ENCODE measurements at regions not wholly inside any gene's neighbourhood (a gene's known extent, or its start where the extent isn't known, plus 50 kb on each side); places are given as distances from the start of the nearest gene placed in this dataset.
A peak's percentile ranks its signal among the peaks of the same experiment; 100 is the strongest.
"Not testable (repeated sequence)": the region's sequence is repeated elsewhere in the genome, so short reads cannot be mapped to it uniquely, and the experiment has no call there.

DNA sequence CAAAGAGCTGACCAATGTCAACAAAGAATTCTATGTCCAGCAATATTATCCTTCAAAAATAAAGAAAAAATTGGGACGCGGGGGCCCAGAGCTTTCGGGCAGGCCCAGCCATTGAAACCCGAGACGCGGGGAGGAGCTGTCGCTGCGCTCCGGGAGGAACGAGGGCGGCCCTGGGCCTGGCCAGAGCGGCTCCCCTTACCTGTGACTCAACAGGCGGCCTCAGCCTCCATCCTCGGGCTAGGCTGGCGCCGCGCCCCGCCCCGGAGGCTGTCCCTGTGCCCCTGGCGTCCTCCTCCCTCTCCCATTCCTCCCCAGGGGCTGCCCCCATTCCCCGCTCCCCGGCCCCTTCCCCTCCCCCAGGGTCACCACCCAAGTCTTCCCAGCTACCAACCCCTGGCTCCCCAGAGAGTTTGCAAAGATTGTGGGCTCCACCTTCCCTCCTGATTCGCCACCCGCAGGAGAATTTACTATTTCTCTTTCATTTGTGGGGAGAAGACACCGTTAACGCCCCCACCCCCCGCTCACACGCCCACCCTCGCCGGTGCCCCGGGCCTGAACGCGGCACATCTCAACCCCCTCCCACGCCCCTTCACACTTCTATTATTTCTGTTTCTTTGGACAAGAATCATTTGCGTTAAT, 127.9 kb downstream of the ARRDC4 start:
- not testable (repeated sequence) for DNase-seq

- not testable (repeated sequence) for DNase-seq
These were observed 128.8 kb downstream of the ARRDC4 start for GRCh38 chr15:98089352-98089751.

DNA sequence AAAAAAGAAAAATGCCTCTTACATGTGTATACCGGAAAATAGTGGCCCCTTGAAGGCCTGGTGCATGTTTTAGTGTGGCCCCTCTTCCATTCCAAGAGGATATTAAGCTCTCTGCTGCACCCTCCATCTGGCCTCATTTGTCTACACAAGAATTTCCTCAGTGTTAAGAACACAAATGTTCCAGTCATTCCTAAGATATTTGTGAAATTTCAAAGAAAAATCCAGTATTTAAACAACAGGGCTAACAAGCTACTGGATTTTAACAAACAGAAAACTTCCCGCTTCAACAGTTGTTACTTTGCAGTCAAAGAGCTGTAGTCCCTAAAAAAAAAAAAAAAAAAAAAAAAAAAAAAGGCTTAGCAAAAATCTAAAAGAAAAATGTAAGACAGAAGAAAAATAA, 137.5 kb downstream of the ARRDC4 start:
- not testable (repeated sequence) for DNase-seq

GRCh38 chr15:98100606-98101005, 140.1 kb downstream of the ARRDC4 start:
- DNase-seq = not testable (repeated sequence)

GRCh38 chr15:98103570-98103969, 143.1 kb downstream of the ARRDC4 start:
- no peak for DNase-seq

DNA sequence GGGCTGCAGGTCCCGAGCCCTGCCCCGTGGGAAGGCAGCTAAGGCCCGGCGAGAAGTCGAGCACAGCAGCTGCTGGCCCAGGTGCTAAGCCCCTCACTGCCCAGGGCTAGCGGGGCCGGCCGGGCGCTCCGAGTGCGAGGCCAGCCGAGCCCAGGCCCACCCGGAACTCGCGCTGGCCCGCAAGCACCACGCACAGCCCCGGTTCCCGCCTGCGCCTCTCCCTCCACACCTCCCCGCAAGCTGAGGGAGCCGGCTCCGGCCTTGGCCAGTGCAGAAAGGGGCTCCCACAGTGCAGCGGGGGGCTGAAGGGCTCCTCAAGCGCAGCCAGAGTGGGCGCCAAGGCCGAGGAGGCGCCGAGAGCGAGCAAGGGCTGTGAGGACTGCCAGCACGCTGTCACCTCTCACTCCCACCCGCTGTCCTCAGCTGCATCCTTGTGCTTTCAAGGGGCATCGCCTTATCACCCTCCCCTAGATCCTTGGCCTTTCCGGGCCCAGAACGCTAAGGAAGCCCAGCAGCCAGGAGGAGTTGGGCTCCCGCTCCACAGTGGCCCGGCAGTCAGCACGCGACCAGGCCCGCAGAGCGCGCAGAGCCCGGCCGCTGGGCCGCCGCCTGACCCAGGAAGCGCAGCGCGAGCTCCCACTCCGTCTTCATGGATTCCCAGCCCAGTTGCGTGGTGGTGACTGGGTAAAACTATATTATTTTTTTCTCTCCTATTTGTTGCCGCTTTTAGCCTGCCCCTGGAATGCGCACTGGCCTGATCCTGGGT, 144.1 kb downstream of the ARRDC4 start:
- not testable (repeated sequence) for DNase-seq

DNA sequence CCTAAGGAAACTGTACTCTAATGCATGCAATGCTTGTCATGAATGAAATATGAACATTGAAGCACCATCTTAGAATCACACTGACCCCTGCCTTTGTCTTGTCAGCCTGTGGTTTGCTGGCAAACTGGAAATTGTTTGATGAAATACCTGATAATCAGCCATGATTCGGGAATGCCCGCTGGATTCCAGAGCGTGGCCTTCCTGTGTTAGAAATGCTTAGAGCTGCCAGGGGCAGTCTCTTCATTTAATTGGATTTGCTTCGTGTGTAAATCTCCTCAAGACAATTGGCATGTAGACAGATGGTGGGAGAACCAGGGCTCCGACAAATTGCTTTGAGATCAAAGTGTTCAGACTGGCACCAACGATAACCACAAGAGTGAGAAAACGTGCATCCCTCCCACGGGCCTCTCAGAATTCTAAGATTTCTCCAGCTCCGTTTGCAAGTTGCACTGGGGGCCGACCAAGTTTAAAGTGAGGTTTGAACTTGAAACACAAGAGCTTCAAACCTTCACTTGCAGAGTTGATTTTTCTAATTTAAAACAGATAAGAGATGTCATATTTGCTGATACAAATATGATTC, 146.2 kb downstream of the ARRDC4 start:
- DNase-seq = not testable (repeated sequence)

- DNase-seq = no peak
These were observed 151.3 kb downstream of the ARRDC4 start for GRCh38 chr15:98111806-98112205.

- peak; percentile 60 for DNase-seq
These were observed 152.8 kb downstream of the ARRDC4 start for GRCh38 chr15:98113327-98113726.

- peak; percentile 26 for DNase-seq
These were observed 160.1 kb downstream of the ARRDC4 start for GRCh38 chr15:98120561-98120960.

GRCh38 chr15:98121536-98121935, 161.0 kb downstream of the ARRDC4 start:
- DNase-seq = peak; percentile 48

- no peak for DNase-seq
These were observed 161.5 kb downstream of the ARRDC4 start for GRCh38 chr15:98121957-98122356.

- DNase-seq = peak; percentile 39
These were observed 162.8 kb downstream of the ARRDC4 start for GRCh38 chr15:98123297-98123696.

- DNase-seq = peak; percentile 80
These were observed 163.3 kb downstream of the ARRDC4 start for GRCh38 chr15:98123834-98124233.

DNA sequence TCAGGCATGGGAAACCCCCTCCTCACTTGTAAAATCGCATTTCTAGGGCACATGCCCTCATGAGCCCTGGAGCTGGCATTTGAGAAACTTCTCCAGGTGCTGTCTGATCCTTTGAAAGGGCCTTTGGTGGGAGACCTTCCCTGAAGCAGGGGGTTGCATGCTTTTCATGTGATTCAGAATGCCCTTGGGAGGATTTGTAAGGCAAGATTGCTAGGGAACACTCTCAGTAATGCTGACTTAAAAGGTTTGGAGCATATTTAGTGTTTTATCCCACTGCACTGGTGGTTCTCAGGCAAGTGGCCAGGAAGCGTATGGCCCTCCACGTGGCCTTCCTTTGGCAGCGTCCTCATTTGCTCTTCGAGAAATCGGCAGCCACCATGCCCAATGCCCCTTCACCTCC, 164.1 kb downstream of the ARRDC4 start:
- DNase-seq = peak; percentile 71

DNA sequence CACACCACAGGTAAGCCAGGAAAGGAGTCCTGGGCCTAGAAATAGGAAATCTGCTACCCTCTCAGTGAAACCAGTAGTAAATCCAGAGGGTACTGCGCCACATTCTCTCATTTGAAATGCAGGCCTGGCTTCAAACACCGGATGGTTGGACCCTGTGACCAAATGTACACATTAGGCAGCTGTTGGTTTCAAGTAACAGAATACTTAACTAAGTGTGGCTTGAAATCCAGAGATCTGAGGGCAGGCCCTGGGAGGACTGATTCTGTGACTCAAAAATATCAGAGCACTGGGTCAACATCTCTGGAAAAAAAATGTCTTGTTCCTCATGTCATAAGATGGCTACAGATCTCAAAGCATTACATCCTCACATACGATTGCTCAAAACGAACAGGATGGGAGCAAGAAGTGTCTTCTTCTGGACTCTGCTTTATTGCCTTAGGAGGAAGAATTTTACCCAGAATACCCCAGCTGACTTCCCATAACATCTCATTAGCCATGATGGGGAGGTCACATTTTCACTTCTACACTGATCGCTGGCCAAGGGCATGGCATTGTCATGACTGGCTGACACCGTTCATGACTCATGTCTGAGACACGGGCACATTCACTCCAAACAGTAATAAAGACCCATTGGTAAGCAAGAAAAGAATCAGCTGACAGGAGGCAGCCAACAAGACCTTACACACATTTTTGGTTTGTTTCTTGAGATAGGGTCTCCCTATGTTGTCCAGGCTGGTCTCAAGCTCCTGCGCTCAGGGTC, 166.0 kb downstream of the ARRDC4 start:
- DNase-seq = peak; percentile 24

DNA sequence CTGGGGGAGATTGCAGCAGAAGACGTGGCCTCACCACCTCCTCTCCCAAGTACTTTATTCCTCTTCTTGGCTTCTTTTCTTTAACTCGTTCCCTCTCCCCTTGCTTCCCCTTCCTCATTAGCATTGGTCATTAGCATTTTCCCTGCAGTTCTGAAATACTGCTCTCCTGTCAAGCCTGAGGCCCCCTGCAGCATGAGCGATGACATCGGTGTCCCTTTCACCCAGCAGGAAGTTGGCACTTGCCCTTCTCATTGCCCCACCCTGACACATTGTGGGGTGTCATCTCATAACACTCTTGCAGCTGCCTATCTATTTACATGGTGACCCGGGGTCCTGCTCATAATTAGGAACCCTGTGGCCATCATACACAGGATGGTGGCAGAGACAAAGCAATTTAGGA, 167.1 kb downstream of the ARRDC4 start:
- DNase-seq = no peak

DNA sequence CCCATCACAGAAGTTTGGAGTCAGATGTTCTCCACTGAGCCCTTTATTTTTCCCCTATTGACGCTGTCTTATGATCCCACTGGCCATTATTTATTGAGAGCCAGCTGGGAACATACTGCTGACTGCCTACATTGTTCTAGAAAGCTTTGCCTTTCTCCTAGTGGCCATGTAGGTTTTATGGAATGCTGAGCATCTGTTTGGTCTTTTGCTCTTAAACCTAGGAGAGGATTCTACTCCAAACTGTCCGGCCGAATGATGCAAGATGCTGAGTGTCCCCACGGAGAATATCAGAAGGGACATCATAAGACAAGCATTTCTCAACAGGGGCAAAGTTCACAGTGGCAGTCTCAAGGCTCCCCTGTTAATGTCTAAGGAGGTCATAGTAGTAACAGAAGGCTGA, 171.4 kb downstream of the ARRDC4 start:
- DNase-seq = no peak

GRCh38 chr15:98134905-98135304, 174.4 kb downstream of the ARRDC4 start:
- DNase-seq = no peak

GRCh38 chr15:98138910-98139309, 178.4 kb downstream of the ARRDC4 start:
- no peak for DNase-seq

DNA sequence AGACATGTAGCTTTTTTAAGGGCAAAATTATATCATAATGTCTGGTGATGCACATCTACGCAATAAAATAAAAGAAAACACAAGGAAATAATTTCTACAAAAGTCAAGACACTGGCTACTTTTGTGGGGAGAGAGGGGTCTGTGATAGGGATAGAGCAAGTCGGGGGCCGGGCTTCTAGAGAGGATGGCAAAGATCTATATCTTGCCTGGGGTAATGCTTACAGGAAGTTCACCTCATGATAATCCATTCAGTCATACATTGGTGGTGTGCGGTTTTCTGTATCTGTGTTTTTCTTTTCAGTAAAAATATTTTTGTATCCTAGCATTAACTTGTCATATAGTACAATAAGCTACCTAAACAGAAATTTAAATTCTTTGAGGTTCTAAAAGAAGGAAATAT, 178.8 kb downstream of the ARRDC4 start:
- DNase-seq = no peak

DNA sequence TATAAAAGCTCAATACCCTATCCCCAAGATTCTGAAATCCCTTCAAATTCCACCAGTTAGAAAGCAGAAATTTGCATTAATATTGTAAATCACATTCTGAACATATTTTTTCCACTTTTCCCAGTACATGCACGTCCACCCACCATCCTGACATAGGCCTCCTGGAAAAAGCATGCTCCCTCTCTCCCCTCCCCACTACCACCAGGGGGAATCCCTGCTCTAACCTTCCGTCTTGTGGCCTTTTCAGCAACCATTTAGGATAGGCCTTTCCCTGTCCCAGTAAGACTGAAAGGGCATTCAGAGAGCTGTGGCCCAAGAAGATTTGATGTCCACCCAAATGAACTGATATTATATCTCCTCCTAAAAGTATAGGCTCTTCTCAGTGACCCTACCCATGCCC, 182.1 kb downstream of the ARRDC4 start:
- no peak for DNase-seq

- no peak for DNase-seq
These were observed 182.6 kb downstream of the ARRDC4 start for GRCh38 chr15:98143116-98143515.

Measured in fibroblast of skin of right quadriceps (primary cell).